ENCODE measurements at regions not wholly inside any gene's neighbourhood (a gene's known extent, or its start where the extent isn't known, plus 50 kb on each side); places are given as distances from the start of the nearest gene placed in this dataset.
"Not testable (repeated sequence)": the region's sequence is repeated elsewhere in the genome, so short reads cannot be mapped to it uniquely, and the experiment has no call there.

GRCh38 chr7:81410471-81411117 is 359.3 kb downstream of the HGF start:
- ATAC-seq (no peak), DNase-seq (ENCODE audit: low spot score) (no peak)
- intact Hi-C loops (cut with DNase I), result no loop called here

- intact Hi-C loops (cut with DNase I), result no loop called here
- no peak for ATAC-seq
These were observed 361.1 kb downstream of the HGF start for GRCh38 chr7:81408728-81409127.

GRCh38 chr7:81407094-81407493 is 362.8 kb downstream of the HGF start:
- DNase-seq (ENCODE audit: low spot score) (no peak), ATAC-seq (no peak)
- intact Hi-C loops (cut with DNase I), result no loop called here

More at GRCh38 chr7:81408728-81409127, 361.1 kb downstream of the HGF start:
- no peak for DNase-seq (ENCODE audit: low spot score)

GRCh38 chr7:81404669-81405068 is 365.2 kb downstream of the HGF start:
- DNase-seq (ENCODE audit: low spot score) (no peak), ATAC-seq (no peak)
- intact Hi-C loops (cut with DNase I), result no loop called here

- ATAC-seq (no peak), DNase-seq (ENCODE audit: low spot score) (no peak)
- intact Hi-C loops (cut with DNase I), result no loop called here
These were observed 367.6 kb downstream of the HGF start for GRCh38 chr7:81402227-81402626.

- ATAC-seq (no peak), DNase-seq (ENCODE audit: low spot score) (no peak)
- intact Hi-C loops (cut with DNase I), result no loop called here
These were observed 370.4 kb downstream of the HGF start for GRCh38 chr7:81399471-81399870.

GRCh38 chr7:81394029-81394428 is 375.8 kb downstream of the HGF start:
- ATAC-seq (no peak), DNase-seq (ENCODE audit: low spot score) (no peak)
- intact Hi-C loops (cut with DNase I), result no loop called here

- intact Hi-C loops (cut with DNase I), result no loop called here
- ATAC-seq (no peak), DNase-seq (ENCODE audit: low spot score) (no peak)
These were observed 376.8 kb downstream of the HGF start for GRCh38 chr7:81393018-81393417.

GRCh38 chr7:81385370-81385769 is 384.5 kb downstream of the HGF start:
- ATAC-seq (no peak), DNase-seq (ENCODE audit: low spot score) (no peak)
- intact Hi-C loops (cut with DNase I), result no loop called here

GRCh38 chr7:81383846-81384245 is 386.0 kb downstream of the HGF start:
- DNase-seq (ENCODE audit: low spot score) (no peak), ATAC-seq (no peak)
- intact Hi-C loops (cut with DNase I), result no loop called here

- intact Hi-C loops (cut with DNase I); ATAC-seq; DNase-seq (ENCODE audit: low spot score): not testable (repeated sequence)
These were observed 395.2 kb downstream of the HGF start for GRCh38 chr7:81374641-81375040.

- intact Hi-C loops (cut with DNase I), result no loop called here
- DNase-seq (ENCODE audit: low spot score), result no peak
- no peak for ATAC-seq
These were observed 399.0 kb downstream of the HGF start for GRCh38 chr7:81370822-81371221.

GRCh38 chr7:81367326-81367931 is 402.4 kb downstream of the HGF start:
- DNase-seq (ENCODE audit: low spot score), result no peak
- intact Hi-C loops (cut with DNase I), result no loop called here
- peak; percentile 74 for ATAC-seq

GRCh38 chr7:81366546-81366945 is 403.3 kb downstream of the HGF start:
- intact Hi-C loops (cut with DNase I), result no loop called here
- ATAC-seq (no peak), DNase-seq (ENCODE audit: low spot score) (no peak)

GRCh38 chr7:81361769-81362312 is 408.0 kb downstream of the HGF start:
- intact Hi-C loops (cut with DNase I), result no loop called here
- ATAC-seq (no peak), DNase-seq (ENCODE audit: low spot score) (no peak)

GRCh38 chr7:81355911-81356310 is 413.9 kb downstream of the HGF start:
- no peak for DNase-seq (ENCODE audit: low spot score)
- intact Hi-C loops (cut with DNase I), result no loop called here
- ATAC-seq, result no peak

- no peak for ATAC-seq
- no peak for DNase-seq (ENCODE audit: low spot score)
- intact Hi-C loops (cut with DNase I), result no loop called here
These were observed 420.8 kb downstream of the HGF start for GRCh38 chr7:81349044-81349443.

- DNase-seq (ENCODE audit: low spot score) (no peak), ATAC-seq (no peak)
- intact Hi-C loops (cut with DNase I), result no loop called here
These were observed 421.1 kb upstream of the SEMA3C start for GRCh38 chr7:81339946-81340345.

GRCh38 chr7:81333536-81333935 is 414.7 kb upstream of the SEMA3C start:
- intact Hi-C loops (cut with DNase I), result no loop called here
- DNase-seq (ENCODE audit: low spot score) (no peak), ATAC-seq (no peak)

- intact Hi-C loops (cut with DNase I), result no loop called here
- ATAC-seq, result no peak
These were observed 414.2 kb upstream of the SEMA3C start for GRCh38 chr7:81333004-81333403.

More at GRCh38 chr7:81333004-81333403, 414.2 kb upstream of the SEMA3C start:
- DNase-seq (ENCODE audit: low spot score), result no peak

Measured in sciatic nerve (tissue), 2 donors.